ENCODE measurements at regions not wholly inside any gene's neighbourhood (a gene's known extent, or its start where the extent isn't known, plus 50 kb on each side); places are given as distances from the start of the nearest gene placed in this dataset.

- TF ChIP-seq FOXM1 (IDR thresholded peaks at IDR 0.05; ENCODE audit: borderline replicate concordance) (no peak), ARNT (IDR thresholded peaks at IDR 0.05) (no peak), HDGF (IDR thresholded peaks at IDR 0.05; ENCODE audit: borderline replicate concordance) (no peak), CTBP1 (IDR thresholded peaks at IDR 0.05; ENCODE audit: borderline replicate concordance) (no peak), LEF1 (IDR thresholded peaks at IDR 0.05; ENCODE audit: borderline replicate concordance) (no peak), FOXA1 (IDR thresholded peaks at IDR 0.05) (no peak), ELF4 (IDR thresholded peaks at IDR 0.05) (no peak), TARDBP (IDR thresholded peaks at IDR 0.05) (no peak), PKNOX1 (IDR thresholded peaks at IDR 0.05) (no peak)
- ChIA-PET CTCF (no interaction called here), POLR2A (no interaction called here)
- DNase-seq (ENCODE audit: extremely low spot score), result no peak
Observed at GRCh38 chr3:166955201-166955939, 424.7 kb downstream of the ZBBX start.

GRCh38 chr3:166934879-166935278 is 445.2 kb downstream of the ZBBX start:
- ChIA-PET POLR2A (no interaction called here), CTCF (interaction anchor here (0.6 kb wide), 1 partner anchor 9 kb away, joined by 3 read pairs; no protein-coding TSS in a partner anchor)
- no peak for DNase-seq (ENCODE audit: extremely low spot score)
- TF ChIP-seq PKNOX1 (IDR thresholded peaks at IDR 0.05) (no peak), ZNF384 (IDR thresholded peaks at IDR 0.05) (no peak), SUZ12 (IDR thresholded peaks at IDR 0.05) (no peak), TARDBP (IDR thresholded peaks at IDR 0.05) (no peak), L3MBTL2 (conservative IDR thresholded peaks at IDR 0.05) (no peak), BHLHE40 (IDR thresholded peaks at IDR 0.05; ENCODE audit: borderline replicate concordance) (no peak), NFRKB (IDR thresholded peaks at IDR 0.05) (no peak), FOXM1 (IDR thresholded peaks at IDR 0.05; ENCODE audit: borderline replicate concordance) (no peak), ARNT (IDR thresholded peaks at IDR 0.05) (no peak), HDGF (IDR thresholded peaks at IDR 0.05; ENCODE audit: borderline replicate concordance) (no peak), ELF4 (IDR thresholded peaks at IDR 0.05) (no peak), CTBP1 (IDR thresholded peaks at IDR 0.05; ENCODE audit: borderline replicate concordance) (no peak), SP1 (IDR thresholded peaks at IDR 0.05) (no peak), FOXA1 (IDR thresholded peaks at IDR 0.05) (no peak), LEF1 (IDR thresholded peaks at IDR 0.05; ENCODE audit: borderline replicate concordance) (no peak)

- ChIA-PET POLR2A (no interaction called here), CTCF (no interaction called here)
- no peak for DNase-seq (ENCODE audit: extremely low spot score)
- TF ChIP-seq ELF4 (IDR thresholded peaks at IDR 0.05), result no peak
- TF ChIP-seq ZNF384 (IDR thresholded peaks at IDR 0.05), result no peak
- no peak for TF ChIP-seq FOXA1 (IDR thresholded peaks at IDR 0.05)
- no peak for TF ChIP-seq LEF1 (IDR thresholded peaks at IDR 0.05; ENCODE audit: borderline replicate concordance)
- no peak for TF ChIP-seq FOXM1 (IDR thresholded peaks at IDR 0.05; ENCODE audit: borderline replicate concordance)
- no peak for TF ChIP-seq TARDBP (IDR thresholded peaks at IDR 0.05)
- TF ChIP-seq HDGF (IDR thresholded peaks at IDR 0.05; ENCODE audit: borderline replicate concordance), result no peak
- no peak for TF ChIP-seq L3MBTL2 (conservative IDR thresholded peaks at IDR 0.05)
- TF ChIP-seq FOXK2 (IDR thresholded peaks at IDR 0.05), result no peak
Observed at GRCh38 chr3:166917437-166917836, 462.7 kb downstream of the ZBBX start.

GRCh38 chr3:166902374-166902773 is 477.7 kb downstream of the ZBBX start:
- DNase-seq (ENCODE audit: extremely low spot score), result no peak
- ChIA-PET CTCF (no interaction called here), POLR2A (no interaction called here)
- TF ChIP-seq ELF4 (IDR thresholded peaks at IDR 0.05) (no peak), CTBP1 (IDR thresholded peaks at IDR 0.05; ENCODE audit: borderline replicate concordance) (no peak), FOXA1 (IDR thresholded peaks at IDR 0.05) (no peak), ARNT (IDR thresholded peaks at IDR 0.05) (no peak), NFRKB (IDR thresholded peaks at IDR 0.05) (no peak), SUZ12 (IDR thresholded peaks at IDR 0.05) (no peak), SP1 (IDR thresholded peaks at IDR 0.05) (no peak), L3MBTL2 (conservative IDR thresholded peaks at IDR 0.05) (no peak)

GRCh38 chr3:166900866-166901577 is 479.1 kb downstream of the ZBBX start:
- POLR2A ChIA-PET, result no interaction called here
- TF ChIP-seq PKNOX1 (IDR thresholded peaks at IDR 0.05) (no peak), BHLHE40 (IDR thresholded peaks at IDR 0.05; ENCODE audit: borderline replicate concordance) (no peak), LEF1 (IDR thresholded peaks at IDR 0.05; ENCODE audit: borderline replicate concordance) (no peak), L3MBTL2 (conservative IDR thresholded peaks at IDR 0.05) (no peak), CTBP1 (IDR thresholded peaks at IDR 0.05; ENCODE audit: borderline replicate concordance) (no peak), SP1 (IDR thresholded peaks at IDR 0.05) (no peak), FOXA1 (IDR thresholded peaks at IDR 0.05) (no peak), FOXK2 (IDR thresholded peaks at IDR 0.05) (no peak), ELF4 (IDR thresholded peaks at IDR 0.05) (no peak), ARNT (IDR thresholded peaks at IDR 0.05) (no peak), NFRKB (IDR thresholded peaks at IDR 0.05) (no peak), FOXM1 (IDR thresholded peaks at IDR 0.05; ENCODE audit: borderline replicate concordance) (no peak), ZNF384 (IDR thresholded peaks at IDR 0.05) (no peak), HDGF (IDR thresholded peaks at IDR 0.05; ENCODE audit: borderline replicate concordance) (no peak), SUZ12 (IDR thresholded peaks at IDR 0.05) (no peak), TARDBP (IDR thresholded peaks at IDR 0.05) (no peak)
- CTCF ChIA-PET, result no interaction called here
- DNase-seq (ENCODE audit: extremely low spot score), result no peak
